Astrocyte (in vitro differentiated cells and primary cell): ENCODE measurements at regions not wholly inside any gene's neighbourhood (a gene's known extent, or its start where the extent isn't known, plus 50 kb on each side); places are given as distances from the start of the nearest gene placed in this dataset.

Experiments used
- DNase-seq: peaks from one replicate; pipeline ENCODE4 v3.0.0-alpha.2; 2010; ENCODE audit warnings: low read depth
- FAIRE-seq: peaks from 2 replicates; lab custom pipeline; 2011; peaks lifted over from hg19 to GRCh38; lab: Jason Lieb, UNC
- H2AFZ ChIP-seq: 2 replicates; pipeline ENCODE4 v1.6.0; 2012; ENCODE audit warnings: low read depth, low read length, inconsistent platforms
- H3K27ac ChIP-seq: 2 replicates; pipeline ENCODE4 v1.5.1; 2011; ENCODE audit warnings: low read depth, low read length, inconsistent platforms
- H3K27me3 ChIP-seq: 2 replicates; pipeline ENCODE4 v1.6.0; 2011; ENCODE audit warnings: low read length, inconsistent platforms; ENCODE audit not compliant: insufficient read depth
- H3K36me3 ChIP-seq: 2 replicates; pipeline ENCODE4 v1.5.1; 2011; ENCODE audit warnings: low read length, inconsistent platforms; ENCODE audit not compliant: insufficient read depth
- H3K4me1 ChIP-seq: 2 replicates; pipeline ENCODE4 v1.5.1; 2011; ENCODE audit warnings: low read length, inconsistent platforms; ENCODE audit not compliant: insufficient read depth
- H3K4me2 ChIP-seq: 2 replicates; pipeline ENCODE4 v1.6.0; 2012; ENCODE audit warnings: low read length, inconsistent platforms
- H3K4me3 ChIP-seq: 2 replicates; pipeline ENCODE4 v1.5.1; 2011; ENCODE audit warnings: low read depth, mild to moderate bottlenecking, low read length, inconsistent platforms; ENCODE audit not compliant: insufficient read depth
- H3K79me2 ChIP-seq: 2 replicates; pipeline ENCODE4 v1.6.0; 2012; ENCODE audit warnings: mild to moderate bottlenecking, low read length, inconsistent platforms; ENCODE audit not compliant: insufficient read depth
- H3K9ac ChIP-seq: 2 replicates; pipeline ENCODE4 v1.6.0; 2012; ENCODE audit warnings: mild to moderate bottlenecking, low read length, inconsistent platforms
- H3K9me3 ChIP-seq: 2 replicates; pipeline ENCODE4 v1.5.1; 2012; ENCODE audit warnings: low read depth, mild to moderate bottlenecking, low read length, inconsistent platforms; ENCODE audit not compliant: insufficient read depth
- H4K20me1 ChIP-seq: 2 replicates; pipeline ENCODE4 v1.6.0; 2012; ENCODE audit warnings: low read length, inconsistent platforms; ENCODE audit not compliant: insufficient read depth
- H3K27ac Mint-ChIP-seq: one replicate; pipeline ENCODE4 v1.8.0; 2021; ENCODE audit warnings: mild to moderate bottlenecking, mixed read lengths; ENCODE audit not compliant: unreplicated experiment
- H3K27me3 Mint-ChIP-seq: one replicate; pipeline ENCODE4 v1.8.0; 2021; ENCODE audit warnings: low read depth, mixed read lengths; ENCODE audit not compliant: unreplicated experiment
- H3K36me3 Mint-ChIP-seq: one replicate; pipeline ENCODE4 v1.8.0; 2021; ENCODE audit warnings: low read depth, mixed read lengths; ENCODE audit not compliant: unreplicated experiment
- H3K4me1 Mint-ChIP-seq: one replicate; pipeline ENCODE4 v1.8.0; 2021; ENCODE audit warnings: low read depth, mixed read lengths; ENCODE audit not compliant: unreplicated experiment
- H3K4me3 Mint-ChIP-seq: one replicate; pipeline ENCODE4 v1.8.0; 2021; ENCODE audit warnings: mild to moderate bottlenecking, moderate library complexity, mixed read lengths; ENCODE audit not compliant: unreplicated experiment
- H3K9me3 Mint-ChIP-seq: one replicate; pipeline ENCODE4 v1.8.0; 2021; ENCODE audit warnings: mild to moderate bottlenecking, mixed read lengths; ENCODE audit not compliant: unreplicated experiment
- EZH2 ChIP-seq: IDR thresholded peaks from 2 replicates; pipeline ENCODE4 v1.6.1; 2012; ENCODE audit warnings: mild to moderate bottlenecking, low read length, inconsistent platforms; ENCODE audit not compliant: insufficient read depth
- TF ChIP-seq, protein P1 (sequence below): IDR thresholded peaks from 2 replicates; pipeline ENCODE4 v1.5.1; 2011; ENCODE audit warnings: low read depth, mild to moderate bottlenecking, inconsistent platforms, low read length, moderate library complexity; ENCODE audit not compliant: insufficient read depth

DNA sequence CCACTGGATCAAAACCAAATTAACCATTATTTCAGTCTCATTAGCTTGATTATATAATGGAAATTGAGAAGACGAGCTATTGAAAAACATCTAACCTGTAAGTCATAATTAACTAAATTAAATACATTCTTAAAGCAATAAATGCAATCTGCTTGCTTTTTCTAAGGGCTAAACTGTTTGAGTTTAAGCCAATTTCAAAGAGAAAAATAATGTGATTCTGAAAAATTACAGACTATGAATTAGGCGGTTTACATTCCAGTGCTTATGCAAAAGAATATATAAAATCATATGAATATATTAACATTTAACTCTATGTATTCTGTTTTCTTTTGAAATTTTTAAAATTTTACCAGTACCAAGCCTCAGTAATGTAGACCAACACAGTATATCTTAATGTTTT, 1349.4 kb downstream of the FSCB start:
- no peaks in the 10 kb centered on the region for H3K9me3 Mint-ChIP-seq
- no peaks in the 10 kb centered on the region for H4K20me1 ChIP-seq
- H3K79me2 ChIP-seq: no peaks in the 10 kb centered on the region
- no peak overlapping the region for H3K4me3 Mint-ChIP-seq
- no peaks in the 10 kb centered on the region for H3K27me3 ChIP-seq
- no peak overlapping the region for H3K27ac Mint-ChIP-seq
- H3K4me3 ChIP-seq: no peak overlapping the region
- DNase-seq: no peak
- no peaks in the 10 kb centered on the region for H3K36me3 Mint-ChIP-seq
- TF ChIP-seq, protein P1, sequence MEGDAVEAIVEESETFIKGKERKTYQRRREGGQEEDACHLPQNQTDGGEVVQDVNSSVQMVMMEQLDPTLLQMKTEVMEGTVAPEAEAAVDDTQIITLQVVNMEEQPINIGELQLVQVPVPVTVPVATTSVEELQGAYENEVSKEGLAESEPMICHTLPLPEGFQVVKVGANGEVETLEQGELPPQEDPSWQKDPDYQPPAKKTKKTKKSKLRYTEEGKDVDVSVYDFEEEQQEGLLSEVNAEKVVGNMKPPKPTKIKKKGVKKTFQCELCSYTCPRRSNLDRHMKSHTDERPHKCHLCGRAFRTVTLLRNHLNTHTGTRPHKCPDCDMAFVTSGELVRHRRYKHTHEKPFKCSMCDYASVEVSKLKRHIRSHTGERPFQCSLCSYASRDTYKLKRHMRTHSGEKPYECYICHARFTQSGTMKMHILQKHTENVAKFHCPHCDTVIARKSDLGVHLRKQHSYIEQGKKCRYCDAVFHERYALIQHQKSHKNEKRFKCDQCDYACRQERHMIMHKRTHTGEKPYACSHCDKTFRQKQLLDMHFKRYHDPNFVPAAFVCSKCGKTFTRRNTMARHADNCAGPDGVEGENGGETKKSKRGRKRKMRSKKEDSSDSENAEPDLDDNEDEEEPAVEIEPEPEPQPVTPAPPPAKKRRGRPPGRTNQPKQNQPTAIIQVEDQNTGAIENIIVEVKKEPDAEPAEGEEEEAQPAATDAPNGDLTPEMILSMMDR: no peak
- H3K4me1 Mint-ChIP-seq: peaks cover 1% of the 10 kb centered on the region
- no peaks in the 10 kb centered on the region for H3K9me3 ChIP-seq
- H2AFZ ChIP-seq: no peak overlapping the region
- FAIRE-seq: no peak
- no peaks in the 10 kb centered on the region for H3K4me1 ChIP-seq
- H3K4me2 ChIP-seq: no peak overlapping the region
- no peaks in the 10 kb centered on the region for H3K27me3 Mint-ChIP-seq
- H3K9ac ChIP-seq: no peak overlapping the region
- H3K36me3 ChIP-seq: no peaks in the 10 kb centered on the region
- no peak overlapping the region for H3K27ac ChIP-seq

DNA sequence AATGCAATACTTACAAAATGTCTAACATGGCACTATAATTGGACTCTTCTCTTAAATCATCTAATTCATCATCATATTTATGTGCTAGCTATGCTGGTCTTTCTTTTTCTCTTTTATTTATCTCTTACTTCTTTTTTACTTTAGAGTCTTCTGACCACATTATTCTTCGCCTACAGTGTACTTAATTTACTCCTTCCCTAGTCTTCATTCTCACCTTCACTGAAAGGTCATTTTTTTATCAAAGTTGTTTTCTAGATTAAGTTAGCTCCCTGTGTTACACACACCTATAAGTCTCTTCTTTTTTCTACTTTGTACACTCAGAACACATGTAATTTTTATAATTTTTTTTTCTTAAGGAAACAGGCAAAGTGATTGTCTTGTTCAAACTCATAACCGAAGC, 1351.2 kb downstream of the FSCB start:
- Histone ChIP-seq H3K4me1 (no peaks in the 10 kb centered on the region), H3K9me3 (no peaks in the 10 kb centered on the region), H3K4me2 (no peak overlapping the region), H3K36me3 (no peaks in the 10 kb centered on the region), H2AFZ (no peak overlapping the region), H3K27me3 (no peaks in the 10 kb centered on the region), H4K20me1 (no peaks in the 10 kb centered on the region), H3K4me3 (no peak overlapping the region), H3K9ac (no peak overlapping the region), H3K79me2 (no peaks in the 10 kb centered on the region), H3K27ac (no peak overlapping the region)
- DNase-seq (no peak), FAIRE-seq (no peak)
- Mint-ChIP-seq H3K4me3 (no peak overlapping the region), H3K9me3 (no peaks in the 10 kb centered on the region), H3K36me3 (no peaks in the 10 kb centered on the region), H3K27ac (no peak overlapping the region), H3K4me1 (no peaks in the 10 kb centered on the region), H3K27me3 (no peaks in the 10 kb centered on the region)
- TF ChIP-seq EZH2: no peak
- TF ChIP-seq, protein P1: no peak

DNA sequence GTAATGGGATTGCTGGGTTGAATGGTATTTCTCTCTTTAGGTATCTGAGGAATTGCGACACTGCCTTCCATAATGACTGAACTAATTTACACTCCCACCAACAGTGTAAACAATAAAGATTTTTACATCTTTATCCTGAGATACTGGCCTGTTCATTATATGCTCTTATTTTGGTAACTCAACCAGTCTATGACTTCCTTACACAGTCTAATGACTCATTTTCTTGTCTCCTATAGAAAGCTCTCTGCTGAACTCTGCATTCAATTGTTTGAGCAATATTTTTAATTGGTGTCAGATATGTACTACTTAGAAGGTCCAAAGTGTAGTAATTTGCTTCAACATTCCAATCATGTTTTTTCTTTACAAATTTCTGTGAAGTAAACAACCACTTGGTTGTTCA, 1351.8 kb downstream of the FSCB start:
- no peak overlapping the region for H3K4me3 Mint-ChIP-seq
- Histone ChIP-seq H3K4me2 (no peak overlapping the region), H3K9ac (no peak overlapping the region), H3K27ac (no peak overlapping the region), H3K9me3 (no peaks in the 10 kb centered on the region), H3K4me3 (no peak overlapping the region), H3K79me2 (no peaks in the 10 kb centered on the region), H3K27me3 (no peaks in the 10 kb centered on the region), H3K4me1 (no peaks in the 10 kb centered on the region), H2AFZ (no peak overlapping the region), H3K36me3 (no peaks in the 10 kb centered on the region), H4K20me1 (no peaks in the 10 kb centered on the region)
- H3K27me3 Mint-ChIP-seq: no peaks in the 10 kb centered on the region
- H3K27ac Mint-ChIP-seq: no peak overlapping the region
- no peaks in the 10 kb centered on the region for H3K36me3 Mint-ChIP-seq
- TF ChIP-seq, protein P1: no peak
- TF ChIP-seq EZH2: no peak
- FAIRE-seq (no peak), DNase-seq (no peak)
- H3K4me1 Mint-ChIP-seq: no peaks in the 10 kb centered on the region
- no peaks in the 10 kb centered on the region for H3K9me3 Mint-ChIP-seq
